ENCODE measurements at regions not wholly inside any gene's neighbourhood (a gene's known extent, or its start where the extent isn't known, plus 50 kb on each side); places are given as distances from the start of the nearest gene placed in this dataset.

GRCh38 chr21:35886887-35887286 lies 173.4 kb downstream of the SETD4 start:
- no peak for TF ChIP-seq MZF1 (tag by site-specific recombination; IDR thresholded peaks at IDR 0.05; ENCODE audit: borderline replicate concordance)
- TF ChIP-seq REST (tag by site-specific recombination; IDR thresholded peaks at IDR 0.05) = no peak
- no peak for TF ChIP-seq ZNF274 (IDR thresholded peaks at IDR 0.05; ENCODE audit: low read length)
- no peak for TF ChIP-seq ZNF274 (tag by site-specific recombination; IDR thresholded peaks at IDR 0.05; ENCODE audit: borderline replicate concordance)
- TF ChIP-seq ZNF449 (tag by site-specific recombination; IDR thresholded peaks at IDR 0.05) = no peak
- TF ChIP-seq ZNF174 (tag by site-specific recombination; IDR thresholded peaks at IDR 0.05) = no peak
- no peak for TF ChIP-seq CTCF (tag by site-specific recombination; IDR thresholded peaks at IDR 0.05)
- no peak for TF ChIP-seq ZNF157 (tag by site-specific recombination; IDR thresholded peaks at IDR 0.05)

Data from HEK293 (cell line).